GM19043 (cell line): ENCODE measurements at regions not wholly inside any gene's neighbourhood (a gene's known extent, or its start where the extent isn't known, plus 50 kb on each side); places are given as distances from the start of the nearest gene placed in this dataset.
"Not testable (repeated sequence)": the region's sequence is repeated elsewhere in the genome, so short reads cannot be mapped to it uniquely, and the experiment has no call there.

ENCODE experiments used
- ATAC-seq: cut with Tn5 transposase; IDR thresholded peaks from one replicate; pipeline ENCODE4 v1.9.1; 2021; ENCODE audit warnings: low read depth; ENCODE audit not compliant: unreplicated experiment

- no peak for ATAC-seq
Observed at GRCh38 chr14:85010186-85010585, 519.8 kb upstream of the FLRT2 start.

- ATAC-seq = no peak
Observed at GRCh38 chr14:85016496-85016895, 513.4 kb upstream of the FLRT2 start.

GRCh38 chr14:85023866-85024265, 506.1 kb upstream of the FLRT2 start:
- not testable (repeated sequence) for ATAC-seq

GRCh38 chr14:85024931-85025330, 505.0 kb upstream of the FLRT2 start:
- no peak for ATAC-seq

- ATAC-seq = no peak
Observed at GRCh38 chr14:85027681-85028370, 502.1 kb upstream of the FLRT2 start.

GRCh38 chr14:85037411-85037810, 492.5 kb upstream of the FLRT2 start:
- no peak for ATAC-seq

GRCh38 chr14:85038526-85039352, 491.2 kb upstream of the FLRT2 start:
- no peak for ATAC-seq

- no peak for ATAC-seq
Observed at GRCh38 chr14:85039353-85039626, 490.7 kb upstream of the FLRT2 start.

- no peak for ATAC-seq
Observed at GRCh38 chr14:85040046-85040685, 489.8 kb upstream of the FLRT2 start.

GRCh38 chr14:85041618-85042017, 488.3 kb upstream of the FLRT2 start:
- ATAC-seq = no peak

- no peak for ATAC-seq
Observed at GRCh38 chr14:85042301-85042700, 487.6 kb upstream of the FLRT2 start.

GRCh38 chr14:85050180-85050579, 479.8 kb upstream of the FLRT2 start:
- no peak for ATAC-seq

- ATAC-seq = no peak
Observed at GRCh38 chr14:85052646-85053045, 477.3 kb upstream of the FLRT2 start.

- no peak for ATAC-seq
Observed at GRCh38 chr14:85054178-85054577, 475.8 kb upstream of the FLRT2 start.

- no peak for ATAC-seq
Observed at GRCh38 chr14:85056267-85056666, 473.7 kb upstream of the FLRT2 start.

GRCh38 chr14:85057221-85057620, 472.7 kb upstream of the FLRT2 start:
- ATAC-seq = no peak

- no peak for ATAC-seq
Observed at GRCh38 chr14:85058150-85058549, 471.8 kb upstream of the FLRT2 start.

- ATAC-seq = no peak
Observed at GRCh38 chr14:85060121-85060520, 469.8 kb upstream of the FLRT2 start.

- no peak for ATAC-seq
Observed at GRCh38 chr14:85061256-85061655, 468.7 kb upstream of the FLRT2 start.

- no peak for ATAC-seq
Observed at GRCh38 chr14:85063747-85064146, 466.2 kb upstream of the FLRT2 start.

GRCh38 chr14:85071447-85071846, 458.5 kb upstream of the FLRT2 start:
- ATAC-seq = no peak

- ATAC-seq = no peak
Observed at GRCh38 chr14:85074955-85075354, 455.0 kb upstream of the FLRT2 start.
